K562 (cell line): ENCODE measurements at regions not wholly inside any gene's neighbourhood (a gene's known extent, or its start where the extent isn't known, plus 50 kb on each side); places are given as distances from the start of the nearest gene placed in this dataset.

Experiments used
- ATAC-seq: fragments of 200-7000 bp; cut with Tn5 transposase; 3 replicates; pipeline ENCODE4 v1.9.1; 2020; ENCODE audit warnings: moderate library complexity
- BruUV-seq: library from RNA; stranded (reverse); fragments of 400-500 nt; replicated peaks from 2 replicates; lab custom pipeline; 2021; lab: Mats Ljungman, UMichigan
- CTCF ChIA-PET: fragments of 300-600 bp; formaldehyde crosslinking; extraction: SDS; loops from one replicate; lab custom pipeline; 2021; ENCODE audit warnings: low intra/inter-chr PET ratio; lab: Yijun Ruan, JAX
- POLR2A ChIA-PET: fragments of 300-600, 350-650 bp; sonication (Branson Sonifier 250); formaldehyde crosslinking; extraction: SDS; loops from one replicate; lab custom pipeline; 2021; ENCODE audit warnings: antibody characterized with exemption, inconsistent platforms; lab: Yijun Ruan, JAX
- DNase-seq, 4 experiments: peaks; one replicate each; pipeline versions ENCODE4 v3.0.0 to v3.0.0-alpha.2; 2011 to 2018; ENCODE audit warnings: low spot score in 3 of 4, mixed read lengths in 3 of 4; ENCODE audit errors: extremely low read depth in 1 of 4
- FAIRE-seq: peaks from 2 replicates; lab custom pipeline; 2011; peaks lifted over from hg19 to GRCh38; lab: Jason Lieb, UNC
- H2AFZ ChIP-seq: 2 replicates; pipeline ENCODE4 v1.6.0; 2011; ENCODE audit warnings: low read depth, low read length, control low read depth, inconsistent platforms
- H3K27ac ChIP-seq: fragments of 200-600 bp; 3 replicates; pipeline ENCODE4 v1.8.0; 2011; ENCODE audit warnings: low read depth, mild to moderate bottlenecking, control low read depth, inconsistent platforms, low read length, moderate library complexity, mixed read lengths; ENCODE audit errors: extremely low read depth
- H3K27me3 ChIP-seq, 2 experiments: fragments of 300-600 bp in 1 of 2; 2 replicates in 1 of 2; 3 replicates in 1 of 2; pipeline versions ENCODE4 v1.6.0 to v1.8.0; 2011; ENCODE audit warnings: inconsistent platforms in 2 of 2, low read length in 2 of 2, mild to moderate bottlenecking in 1 of 2, mixed read lengths in 1 of 2, moderate library complexity in 1 of 2; ENCODE audit not compliant: control insufficient read depth in 2 of 2, insufficient read depth in 2 of 2
- H3K36me3 ChIP-seq: fragments of 300-600 bp; 3 replicates; pipeline ENCODE4 v1.8.0; 2011; ENCODE audit warnings: mild to moderate bottlenecking, low read length, inconsistent platforms; ENCODE audit not compliant: control insufficient read depth, insufficient read depth
- H3K4me1 ChIP-seq, 2 experiments: fragments of 200-600 bp in 1 of 2; replicated peaks in 1 of 2; 2 replicates in 1 of 2; 3 replicates in 1 of 2; pipeline versions ENCODE4 v1.5.1 to v1.8.0; 2011; ENCODE audit warnings: inconsistent platforms in 2 of 2, low read length in 2 of 2, mild to moderate bottlenecking in 1 of 2, mixed read lengths in 1 of 2, moderate library complexity in 1 of 2; ENCODE audit not compliant: control insufficient read depth in 2 of 2, insufficient read depth in 2 of 2
- H3K4me2 ChIP-seq: 2 replicates; pipeline ENCODE4 v1.6.1; 2011; ENCODE audit warnings: low read length, control low read depth, inconsistent platforms, mixed read lengths; ENCODE audit not compliant: insufficient read depth
- H3K4me3 ChIP-seq: fragments of 200-600 bp; sonication (generic), shearing (Covaris generic); 2 replicates; pipeline ENCODE4 v1.5.1; 2016; ENCODE audit warnings: control low read depth, inconsistent platforms
- H3K79me2 ChIP-seq: fragments of 200-600 bp; 3 replicates; pipeline ENCODE4 v1.8.0; 2011; ENCODE audit warnings: low read length, inconsistent platforms; ENCODE audit not compliant: control insufficient read depth, insufficient read depth
- H3K9ac ChIP-seq, 2 experiments: 2 replicates each; pipeline versions ENCODE4 v1.6.0 to v1.6.1; 2011; ENCODE audit warnings: low read depth in 2 of 2, low read length in 2 of 2, control low read depth in 1 of 2, inconsistent platforms in 1 of 2, mild to moderate bottlenecking in 1 of 2, mixed read lengths in 1 of 2; ENCODE audit not compliant: insufficient read depth in 1 of 2
- H3K9me1 ChIP-seq: one replicate; pipeline ENCODE4 v1.6.0; 2011; ENCODE audit warnings: inconsistent platforms, mild to moderate bottlenecking, low read length, moderate library complexity; ENCODE audit not compliant: control insufficient read depth, insufficient read depth
- H3K9me3 ChIP-seq: replicated peaks from 2 replicates; pipeline ENCODE4 v1.5.1; 2011; ENCODE audit warnings: low read depth, low read length, inconsistent platforms; ENCODE audit not compliant: control insufficient read depth, insufficient read depth
- H4K20me1 ChIP-seq: replicated peaks from 2 replicates; pipeline ENCODE4 v1.6.1; 2011; ENCODE audit warnings: low read length, inconsistent platforms, mixed read lengths; ENCODE audit not compliant: control insufficient read depth, insufficient read depth
- GATAD2A ChIP-seq: fragments of 450-650 bp; IDR thresholded peaks from 2 replicates; pipeline ENCODE4 v1.6.1; 2017
- HOXB6 ChIP-seq: fragments of 250-450 bp; sonication (Bioruptor Pico); IDR thresholded peaks from 2 replicates; pipeline ENCODE4 v1.5.1; 2022; ENCODE audit warnings: mild to moderate bottlenecking, borderline replicate concordance
- MEF2A ChIP-seq: IDR thresholded peaks from 2 replicates; pipeline ENCODE4 v1.6.1; 2011; ENCODE audit warnings: low read depth, mild to moderate bottlenecking, low read length, moderate library complexity; ENCODE audit not compliant: control insufficient read depth
- PHF8 ChIP-seq: fragments of 200-600 bp; sonication (generic); IDR thresholded peaks from 2 replicates; pipeline ENCODE4 v1.6.1; 2012; ENCODE audit warnings: mixed run types, mild to moderate bottlenecking, inconsistent platforms, low read length, moderate library complexity, borderline replicate concordance
- WGBS: fragments of 100-300 bp; shearing (Covaris generic); methylation state at CpG from one replicate; pipeline ENCODE4 v1.1.6; 2016; ENCODE audit warnings: low coverage, mixed read lengths; ENCODE audit not compliant: insufficient coverage; ENCODE audit errors: missing lambda C conversion rate; 5-methylcytosine and 5-hydroxymethylcytosine counted together
- in situ Hi-C: fragments of 300-500 bp; cut with MboI; formaldehyde crosslinking; loops from 4 replicates; pipeline ENCODE4 v1.15.0; 2018; ENCODE audit warnings: inconsistent platforms, mixed read lengths
- intact Hi-C: fragments of 100-400 bp; cut with micrococcal nuclease; formaldehyde crosslinking; loops from 2 replicates; pipeline ENCODE4 v1.14.2; 2022
- TF ChIP-seq, protein P1 (sequence below): fragments of 250-450 bp; sonication (Bioruptor Pico); IDR thresholded peaks from 2 replicates; pipeline ENCODE4 v1.5.1; 2021; ENCODE audit warnings: mild to moderate bottlenecking
- TF ChIP-seq, protein P2 (sequence below): fragments of 450-650 bp; IDR thresholded peaks from 2 replicates; pipeline ENCODE4 v1.7.0; 2016; ENCODE audit warnings: borderline replicate concordance

- Histone ChIP-seq H3K9me3 (no peaks in the 10 kb centered on the region), H3K79me2 (no peaks in the 10 kb centered on the region), H3K27ac (no peak overlapping the region), H3K27me3 (no peaks in the 10 kb centered on the region), H4K20me1 (no peaks in the 10 kb centered on the region), H3K9me1 (no peaks in the 10 kb centered on the region), H2AFZ (no peak overlapping the region), H3K36me3 (no peaks in the 10 kb centered on the region), H3K4me2 (no peak overlapping the region), H3K9ac (no peak overlapping the region), H3K4me3 (no peak overlapping the region), H3K4me1 (no peaks in the 10 kb centered on the region)
- 0% methylated on average over 3 of the region's 3 CpGs for WGBS
- BruUV-seq, result no TSS peak
- ATAC-seq (no peak), FAIRE-seq (no peak), DNase-seq (no peak)
- TF ChIP-seq PHF8, result no peak
- no peak for TF ChIP-seq MEF2A
- no peak for TF ChIP-seq GATAD2A
- TF ChIP-seq, protein P1, sequence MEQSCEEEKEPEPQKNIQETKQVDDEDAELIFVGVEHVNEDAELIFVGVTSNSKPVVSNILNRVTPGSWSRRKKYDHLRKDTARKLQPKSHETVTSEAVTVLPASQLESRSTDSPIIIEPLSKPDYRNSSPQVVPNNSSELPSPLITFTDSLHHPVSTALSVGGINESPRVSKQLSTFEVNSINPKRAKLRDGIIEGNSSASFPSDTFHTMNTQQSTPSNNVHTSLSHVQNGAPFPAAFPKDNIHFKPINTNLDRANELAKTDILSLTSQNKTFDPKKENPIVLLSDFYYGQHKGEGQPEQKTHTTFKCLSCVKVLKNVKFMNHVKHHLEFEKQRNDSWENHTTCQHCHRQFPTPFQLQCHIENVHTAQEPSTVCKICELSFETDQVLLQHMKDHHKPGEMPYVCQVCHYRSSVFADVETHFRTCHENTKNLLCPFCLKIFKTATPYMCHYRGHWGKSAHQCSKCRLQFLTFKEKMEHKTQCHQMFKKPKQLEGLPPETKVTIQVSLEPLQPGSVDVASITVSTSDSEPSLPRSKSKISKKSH (CRISPR knock-in tag), result no peak
- no peak for TF ChIP-seq HOXB6 (CRISPR knock-in tag)
- TF ChIP-seq, protein P2, sequence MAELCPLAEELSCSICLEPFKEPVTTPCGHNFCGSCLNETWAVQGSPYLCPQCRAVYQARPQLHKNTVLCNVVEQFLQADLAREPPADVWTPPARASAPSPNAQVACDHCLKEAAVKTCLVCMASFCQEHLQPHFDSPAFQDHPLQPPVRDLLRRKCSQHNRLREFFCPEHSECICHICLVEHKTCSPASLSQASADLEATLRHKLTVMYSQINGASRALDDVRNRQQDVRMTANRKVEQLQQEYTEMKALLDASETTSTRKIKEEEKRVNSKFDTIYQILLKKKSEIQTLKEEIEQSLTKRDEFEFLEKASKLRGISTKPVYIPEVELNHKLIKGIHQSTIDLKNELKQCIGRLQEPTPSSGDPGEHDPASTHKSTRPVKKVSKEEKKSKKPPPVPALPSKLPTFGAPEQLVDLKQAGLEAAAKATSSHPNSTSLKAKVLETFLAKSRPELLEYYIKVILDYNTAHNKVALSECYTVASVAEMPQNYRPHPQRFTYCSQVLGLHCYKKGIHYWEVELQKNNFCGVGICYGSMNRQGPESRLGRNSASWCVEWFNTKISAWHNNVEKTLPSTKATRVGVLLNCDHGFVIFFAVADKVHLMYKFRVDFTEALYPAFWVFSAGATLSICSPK, result no peak
- ChIA-PET CTCF (no interaction called here), POLR2A (no interaction called here)
- in situ Hi-C loops (no loop called here), intact Hi-C loops (no loop called here)
These were observed 521.6 kb upstream of the SORCS1 start for GRCh38 chr10:107686095-107686494.
